ENCODE measurements at regions not wholly inside any gene's neighbourhood (a gene's known extent, or its start where the extent isn't known, plus 50 kb on each side); places are given as distances from the start of the nearest gene placed in this dataset.

GRCh38 chr10:124186956-124187355 lies 93.6 kb upstream of the CHST15 start:
- 91 to 95% methylated on average over 5 to 7 of the region's 7 CpGs for WGBS, 2 experiments (ENCODE audit: insufficient coverage in 1 of 2, insufficient read length in 1 of 2)
- DNase-seq, result no peak
- Mint-ChIP-seq H3K4me1 (no peaks in the 10 kb centered on the region), H3K27ac (no peak overlapping the region), H3K9me3 (no peaks in the 10 kb centered on the region), H3K36me3 (ENCODE audit: low read depth) (no peaks in the 10 kb centered on the region), H3K4me3 (no peak overlapping the region), H3K27me3 (ENCODE audit: insufficient read depth) (peaks cover 11% of the 10 kb centered on the region)
- Histone ChIP-seq H3K9ac (ENCODE audit: extremely low read depth, low read length, poor library complexity, severe bottlenecking) (no peak overlapping the region), H3K4me1 (ENCODE audit: control insufficient read depth, insufficient read depth, low read length) (no peaks in the 10 kb centered on the region), H3K4me3 (ENCODE audit: low read length) (no peak overlapping the region), H3K27me3 (ENCODE audit: control insufficient read depth, insufficient read depth, low read length, poor library complexity, severe bottlenecking) (no peaks in the 10 kb centered on the region), H3K36me3 (ENCODE audit: control insufficient read depth, insufficient read depth, low read length) (no peaks in the 10 kb centered on the region), H3K9me3 (ENCODE audit: control insufficient read depth, low read length) (no peaks in the 10 kb centered on the region), H3K27ac (ENCODE audit: low read depth, low read length) (no peak overlapping the region)
- no peak for TF ChIP-seq CTCF (conservative IDR thresholded peaks at IDR 0.05)

GRCh38 chr10:124185084-124185483 lies 91.7 kb upstream of the CHST15 start:
- H3K27me3 Mint-ChIP-seq (ENCODE audit: insufficient read depth), result peaks cover 8% of the 10 kb centered on the region
- H3K9me3 ChIP-seq (ENCODE audit: control insufficient read depth, low read length), result no peaks in the 10 kb centered on the region
- no peaks in the 10 kb centered on the region for H3K27me3 ChIP-seq (ENCODE audit: control insufficient read depth, insufficient read depth, low read length, poor library complexity, severe bottlenecking)
- no peak overlapping the region for H3K9ac ChIP-seq (ENCODE audit: extremely low read depth, low read length, poor library complexity, severe bottlenecking)
- H3K4me3 ChIP-seq (ENCODE audit: low read length), result no peak overlapping the region
- no peaks in the 10 kb centered on the region for H3K36me3 Mint-ChIP-seq (ENCODE audit: low read depth)
- no peaks in the 10 kb centered on the region for H3K4me1 Mint-ChIP-seq
- no peak for TF ChIP-seq CTCF (conservative IDR thresholded peaks at IDR 0.05)
- H3K36me3 ChIP-seq (ENCODE audit: control insufficient read depth, insufficient read depth, low read length), result no peaks in the 10 kb centered on the region
- no peak for DNase-seq
- 90 to 92% methylated on average over 7 to 8 of the region's 8 CpGs for WGBS, 2 experiments (ENCODE audit: insufficient coverage in 1 of 2, insufficient read length in 1 of 2)
- no peaks in the 10 kb centered on the region for H3K9me3 Mint-ChIP-seq
- H3K27ac ChIP-seq (ENCODE audit: low read depth, low read length), result no peak overlapping the region
- H3K4me1 ChIP-seq (ENCODE audit: control insufficient read depth, insufficient read depth, low read length), result no peaks in the 10 kb centered on the region
- H3K27ac Mint-ChIP-seq, result no peak overlapping the region
- no peak overlapping the region for H3K4me3 Mint-ChIP-seq

GRCh38 chr10:124184208-124184830 lies 90.9 kb upstream of the CHST15 start:
- H3K27me3 ChIP-seq (ENCODE audit: control insufficient read depth, insufficient read depth, low read length, poor library complexity, severe bottlenecking), result no peaks in the 10 kb centered on the region
- no peak overlapping the region for H3K4me3 Mint-ChIP-seq
- H3K27me3 Mint-ChIP-seq (ENCODE audit: insufficient read depth), result peaks cover 2% of the 10 kb centered on the region
- no peak for TF ChIP-seq CTCF (conservative IDR thresholded peaks at IDR 0.05)
- no peak overlapping the region for H3K9ac ChIP-seq (ENCODE audit: extremely low read depth, low read length, poor library complexity, severe bottlenecking)
- no peak for DNase-seq
- 81 to 100% methylated on average over 1 to 3 of the region's 3 CpGs for WGBS, 2 experiments (ENCODE audit: insufficient coverage in 1 of 2, insufficient read length in 1 of 2)
- no peaks in the 10 kb centered on the region for H3K36me3 Mint-ChIP-seq (ENCODE audit: low read depth)
- H3K4me3 ChIP-seq (ENCODE audit: low read length), result no peak overlapping the region
- no peaks in the 10 kb centered on the region for H3K9me3 Mint-ChIP-seq
- no peaks in the 10 kb centered on the region for H3K36me3 ChIP-seq (ENCODE audit: control insufficient read depth, insufficient read depth, low read length)
- no peak overlapping the region for H3K27ac ChIP-seq (ENCODE audit: low read depth, low read length)
- H3K4me1 ChIP-seq (ENCODE audit: control insufficient read depth, insufficient read depth, low read length), result no peaks in the 10 kb centered on the region
- no peak overlapping the region for H3K27ac Mint-ChIP-seq
- H3K4me1 Mint-ChIP-seq, result no peaks in the 10 kb centered on the region
- H3K9me3 ChIP-seq (ENCODE audit: control insufficient read depth, low read length), result no peaks in the 10 kb centered on the region
